ENCODE measurements at regions not wholly inside any gene's neighbourhood (a gene's known extent, or its start where the extent isn't known, plus 50 kb on each side); places are given as distances from the start of the nearest gene placed in this dataset.
"Not testable (repeated sequence)": the region's sequence is repeated elsewhere in the genome, so short reads cannot be mapped to it uniquely, and the experiment has no call there.

- H3K4me3 ChIP-seq (ENCODE audit: low read depth, low read length) = no peak overlapping the region
- ChIA-PET CTCF (no interaction called here), POLR2A (no interaction called here)
- no peak overlapping the region for H3K27ac ChIP-seq (ENCODE audit: low read depth, low read length)
- DNase-seq (ENCODE audit: low read depth, low spot score) = no peak
- no peaks in the 10 kb centered on the region for H3K9me3 ChIP-seq (ENCODE audit: control insufficient read depth, insufficient read depth, low read length)
- no peaks in the 10 kb centered on the region for H3K27me3 ChIP-seq (ENCODE audit: control insufficient read depth, insufficient read depth, low read length)
- no peak for TF ChIP-seq CTCF (IDR thresholded peaks at IDR 0.05; ENCODE audit: low read depth, low read length)
These were observed 124.2 kb upstream of the ABI3BP start for GRCh38 chr3:101117465-101117864.

- H3K9me3 ChIP-seq (ENCODE audit: control insufficient read depth, insufficient read depth, low read length); CTCF ChIA-PET; DNase-seq (ENCODE audit: low read depth, low spot score); H3K27me3 ChIP-seq (ENCODE audit: control insufficient read depth, insufficient read depth, low read length); H3K27ac ChIP-seq (ENCODE audit: low read depth, low read length); H3K4me3 ChIP-seq (ENCODE audit: low read depth, low read length); POLR2A ChIA-PET: not testable (repeated sequence)
These were observed 117.1 kb upstream of the ABI3BP start for GRCh38 chr3:101110295-101110694.

GRCh38 chr3:101104321-101104720 lies 111.1 kb upstream of the ABI3BP start:
- Histone ChIP-seq H3K27ac (ENCODE audit: low read depth, low read length) (no peak overlapping the region), H3K27me3 (ENCODE audit: control insufficient read depth, insufficient read depth, low read length) (no peaks in the 10 kb centered on the region), H3K4me3 (ENCODE audit: low read depth, low read length) (no peak overlapping the region), H3K9me3 (ENCODE audit: control insufficient read depth, insufficient read depth, low read length) (peaks cover 8% of the 10 kb centered on the region; the same call in 1 of the 2 replicates)
- ChIA-PET CTCF (no interaction called here), POLR2A (interaction anchor here (0.6 kb wide), 1 partner anchor 439 kb away, joined by 5 read pairs; no protein-coding TSS in a partner anchor)
- no peak for TF ChIP-seq CTCF (IDR thresholded peaks at IDR 0.05; ENCODE audit: low read depth, low read length)
- no peak for DNase-seq (ENCODE audit: low read depth, low spot score)

GRCh38 chr3:101102678-101103296 lies 109.6 kb upstream of the ABI3BP start:
- DNase-seq (ENCODE audit: low read depth, low spot score) = no peak
- Histone ChIP-seq H3K4me3 (ENCODE audit: low read depth, low read length) (no peak overlapping the region), H3K9me3 (ENCODE audit: control insufficient read depth, insufficient read depth, low read length) (no peaks in the 10 kb centered on the region), H3K27me3 (ENCODE audit: control insufficient read depth, insufficient read depth, low read length) (no peaks in the 10 kb centered on the region), H3K27ac (ENCODE audit: low read depth, low read length) (no peak overlapping the region)
- no peak for TF ChIP-seq CTCF (IDR thresholded peaks at IDR 0.05; ENCODE audit: low read depth, low read length)
- ChIA-PET CTCF (interaction anchor here (0.7 kb wide), 1 partner anchor 361 kb away, joined by 9 read pairs; no protein-coding TSS in a partner anchor), POLR2A (no interaction called here)

GRCh38 chr3:101100361-101101009 lies 107.3 kb upstream of the ABI3BP start:
- ChIA-PET CTCF (interaction anchor here (1.2 kb wide), 1 partner anchor 95 kb away, joined by 3 read pairs; no protein-coding TSS in a partner anchor), POLR2A (interaction anchor here (0.8 kb wide), 1 partner anchor 390 kb away, joined by 3 read pairs; no protein-coding TSS in a partner anchor)
- no peaks in the 10 kb centered on the region for H3K9me3 ChIP-seq (ENCODE audit: control insufficient read depth, insufficient read depth, low read length)
- no peak overlapping the region for H3K4me3 ChIP-seq (ENCODE audit: low read depth, low read length)
- TF ChIP-seq CTCF (IDR thresholded peaks at IDR 0.05; ENCODE audit: low read depth, low read length) = no peak
- no peak for DNase-seq (ENCODE audit: low read depth, low spot score)
- no peak overlapping the region for H3K27ac ChIP-seq (ENCODE audit: low read depth, low read length)
- H3K27me3 ChIP-seq (ENCODE audit: control insufficient read depth, insufficient read depth, low read length) = no peaks in the 10 kb centered on the region
